IPS-18a (cell line): ENCODE measurements at regions not wholly inside any gene's neighbourhood (a gene's known extent, or its start where the extent isn't known, plus 50 kb on each side); places are given as distances from the start of the nearest gene placed in this dataset.

Source experiments
- H3K27ac ChIP-seq: one replicate; pipeline ENCODE4 v1.5.1; 2013; ENCODE audit warnings: low read length
- H3K27me3 ChIP-seq: one replicate; pipeline ENCODE4 v1.6.1; 2013; ENCODE audit warnings: mild to moderate bottlenecking, low read length; ENCODE audit not compliant: control insufficient read depth, insufficient read depth
- H3K36me3 ChIP-seq: one replicate; pipeline ENCODE4 v1.6.1; 2013; ENCODE audit warnings: low read depth, low read length; ENCODE audit not compliant: control insufficient read depth
- H3K4me1 ChIP-seq: one replicate; pipeline ENCODE4 v1.6.1; 2013; ENCODE audit warnings: low read depth, low read length; ENCODE audit not compliant: control insufficient read depth
- H3K4me3 ChIP-seq: one replicate; pipeline ENCODE4 v1.5.1; 2013; ENCODE audit warnings: low read length
- H3K9ac ChIP-seq: one replicate; pipeline ENCODE4 v1.6.1; 2013; ENCODE audit warnings: mild to moderate bottlenecking, low read length, moderate library complexity
- H3K9me3 ChIP-seq: one replicate; pipeline ENCODE4 v1.6.1; 2013; ENCODE audit warnings: low read depth, low read length; ENCODE audit not compliant: control insufficient read depth

GRCh38 chr18:47490882-47491281, 239.4 kb upstream of the SKOR2 start:
- Histone ChIP-seq H3K9ac (no peak overlapping the region), H3K4me1 (no peaks in the 10 kb centered on the region), H3K9me3 (no peaks in the 10 kb centered on the region), H3K27ac (no peak overlapping the region), H3K36me3 (no peaks in the 10 kb centered on the region), H3K4me3 (no peak overlapping the region), H3K27me3 (no peaks in the 10 kb centered on the region)

- Histone ChIP-seq H3K9me3 (no peaks in the 10 kb centered on the region), H3K4me1 (no peaks in the 10 kb centered on the region), H3K4me3 (no peak overlapping the region), H3K36me3 (no peaks in the 10 kb centered on the region), H3K27me3 (no peaks in the 10 kb centered on the region), H3K27ac (no peak overlapping the region), H3K9ac (no peak overlapping the region)
Observed at GRCh38 chr18:47485221-47485797, 233.8 kb upstream of the SKOR2 start.

- Histone ChIP-seq H3K4me3 (no peak overlapping the region), H3K36me3 (no peaks in the 10 kb centered on the region), H3K9ac (no peak overlapping the region), H3K27me3 (no peaks in the 10 kb centered on the region), H3K27ac (no peak overlapping the region), H3K9me3 (no peaks in the 10 kb centered on the region), H3K4me1 (no peaks in the 10 kb centered on the region)
Observed at GRCh38 chr18:47484068-47484467, 232.6 kb upstream of the SKOR2 start.

GRCh38 chr18:47480166-47480565, 228.7 kb upstream of the SKOR2 start:
- H3K9me3 ChIP-seq = no peaks in the 10 kb centered on the region
- H3K27me3 ChIP-seq = no peaks in the 10 kb centered on the region
- no peak overlapping the region for H3K4me3 ChIP-seq
- no peaks in the 10 kb centered on the region for H3K36me3 ChIP-seq
- no peak overlapping the region for H3K27ac ChIP-seq
- no peaks in the 10 kb centered on the region for H3K4me1 ChIP-seq
- no peak overlapping the region for H3K9ac ChIP-seq

GRCh38 chr18:47471784-47472183, 220.3 kb upstream of the SKOR2 start:
- Histone ChIP-seq H3K9ac (no peak overlapping the region), H3K4me3 (no peak overlapping the region), H3K9me3 (no peaks in the 10 kb centered on the region), H3K27me3 (no peaks in the 10 kb centered on the region), H3K27ac (no peak overlapping the region), H3K4me1 (no peaks in the 10 kb centered on the region), H3K36me3 (no peaks in the 10 kb centered on the region)

GRCh38 chr18:47470941-47471340, 219.5 kb upstream of the SKOR2 start:
- Histone ChIP-seq H3K9ac (no peak overlapping the region), H3K9me3 (no peaks in the 10 kb centered on the region), H3K27ac (no peak overlapping the region), H3K4me1 (no peaks in the 10 kb centered on the region), H3K27me3 (no peaks in the 10 kb centered on the region), H3K4me3 (no peak overlapping the region), H3K36me3 (no peaks in the 10 kb centered on the region)

- H3K9ac ChIP-seq = no peak overlapping the region
- no peaks in the 10 kb centered on the region for H3K27me3 ChIP-seq
- H3K9me3 ChIP-seq = no peaks in the 10 kb centered on the region
- H3K4me3 ChIP-seq = no peak overlapping the region
- H3K27ac ChIP-seq = no peak overlapping the region
- H3K4me1 ChIP-seq = no peaks in the 10 kb centered on the region
- no peaks in the 10 kb centered on the region for H3K36me3 ChIP-seq
Observed at GRCh38 chr18:47469576-47469975, 218.1 kb upstream of the SKOR2 start.

GRCh38 chr18:47461977-47462376, 210.5 kb upstream of the SKOR2 start:
- Histone ChIP-seq H3K9ac (no peak overlapping the region), H3K9me3 (no peaks in the 10 kb centered on the region), H3K36me3 (no peaks in the 10 kb centered on the region), H3K4me1 (no peaks in the 10 kb centered on the region), H3K4me3 (no peak overlapping the region), H3K27me3 (no peaks in the 10 kb centered on the region), H3K27ac (no peak overlapping the region)

GRCh38 chr18:47461406-47461948, 210.0 kb upstream of the SKOR2 start:
- Histone ChIP-seq H3K36me3 (no peaks in the 10 kb centered on the region), H3K4me1 (no peaks in the 10 kb centered on the region), H3K27me3 (no peaks in the 10 kb centered on the region), H3K4me3 (no peak overlapping the region), H3K27ac (no peak overlapping the region), H3K9ac (no peak overlapping the region), H3K9me3 (no peaks in the 10 kb centered on the region)

- Histone ChIP-seq H3K27me3 (no peaks in the 10 kb centered on the region), H3K9ac (no peak overlapping the region), H3K4me1 (no peaks in the 10 kb centered on the region), H3K4me3 (no peak overlapping the region), H3K36me3 (no peaks in the 10 kb centered on the region), H3K27ac (no peak overlapping the region), H3K9me3 (no peaks in the 10 kb centered on the region)
Observed at GRCh38 chr18:47458483-47458882, 207.0 kb upstream of the SKOR2 start.

GRCh38 chr18:47457614-47458013, 206.2 kb upstream of the SKOR2 start:
- Histone ChIP-seq H3K27me3 (no peaks in the 10 kb centered on the region), H3K4me1 (no peaks in the 10 kb centered on the region), H3K9ac (no peak overlapping the region), H3K9me3 (no peaks in the 10 kb centered on the region), H3K4me3 (no peak overlapping the region), H3K27ac (no peak overlapping the region), H3K36me3 (no peaks in the 10 kb centered on the region)

- no peak overlapping the region for H3K9ac ChIP-seq
- no peaks in the 10 kb centered on the region for H3K9me3 ChIP-seq
- no peaks in the 10 kb centered on the region for H3K36me3 ChIP-seq
- no peak overlapping the region for H3K4me3 ChIP-seq
- H3K27me3 ChIP-seq = no peaks in the 10 kb centered on the region
- no peaks in the 10 kb centered on the region for H3K4me1 ChIP-seq
- H3K27ac ChIP-seq = no peak overlapping the region
Observed at GRCh38 chr18:47453038-47453437, 201.6 kb upstream of the SKOR2 start.
